ENCODE measurements at regions not wholly inside any gene's neighbourhood (a gene's known extent, or its start where the extent isn't known, plus 50 kb on each side); places are given as distances from the start of the nearest gene placed in this dataset.

- DNase-seq (ENCODE audit: low spot score) = no peak
- ATAC-seq = peak; percentile 55
These were observed 276.9 kb upstream of the KLF14 start for GRCh38 chr7:131010717-131011431.

- DNase-seq (ENCODE audit: low spot score) (no peak), ATAC-seq (peak; percentile 33)
These were observed 277.4 kb upstream of the KLF14 start for GRCh38 chr7:131011432-131011742.

- ATAC-seq (peak; percentile 47), DNase-seq (ENCODE audit: low spot score) (no peak)
These were observed 278.0 kb upstream of the KLF14 start for GRCh38 chr7:131011976-131012375.

- ATAC-seq (peak; percentile 61), DNase-seq (ENCODE audit: low spot score) (no peak)
These were observed 278.5 kb upstream of the KLF14 start for GRCh38 chr7:131012477-131013031.

- no peak for ATAC-seq
- no peak for DNase-seq (ENCODE audit: low spot score)
These were observed 279.7 kb upstream of the KLF14 start for GRCh38 chr7:131013716-131014115.

- no peak for DNase-seq (ENCODE audit: low spot score)
- no peak for ATAC-seq
These were observed 281.1 kb upstream of the KLF14 start for GRCh38 chr7:131014906-131015656.

- ATAC-seq = no peak
- DNase-seq (ENCODE audit: low spot score) = no peak
These were observed 281.6 kb upstream of the KLF14 start for GRCh38 chr7:131015657-131015958.

GRCh38 chr7:131016230-131016629 is 282.2 kb upstream of the KLF14 start:
- ATAC-seq = peak; percentile 50
- no peak for DNase-seq (ENCODE audit: low spot score)

GRCh38 chr7:131019351-131019750 is 285.3 kb upstream of the KLF14 start:
- ATAC-seq = no peak
- no peak for DNase-seq (ENCODE audit: low spot score)

GRCh38 chr7:131020759-131021261 is 286.8 kb upstream of the KLF14 start:
- no peak for ATAC-seq
- DNase-seq (ENCODE audit: low spot score) = no peak

GRCh38 chr7:131021460-131021859 is 287.5 kb upstream of the KLF14 start:
- DNase-seq (ENCODE audit: low spot score) (no peak), ATAC-seq (no peak)

- DNase-seq (ENCODE audit: low spot score) (no peak), ATAC-seq (no peak)
These were observed 287.9 kb upstream of the KLF14 start for GRCh38 chr7:131021902-131022301.

GRCh38 chr7:131026297-131027000 is 292.4 kb upstream of the KLF14 start:
- ATAC-seq = no peak
- DNase-seq (ENCODE audit: low spot score) = no peak

- no peak for DNase-seq (ENCODE audit: low spot score)
- ATAC-seq = peak; percentile 54
These were observed 293.3 kb upstream of the KLF14 start for GRCh38 chr7:131027287-131027773.

- ATAC-seq (no peak), DNase-seq (ENCODE audit: low spot score) (no peak)
These were observed 294.3 kb upstream of the KLF14 start for GRCh38 chr7:131028295-131028694.

- ATAC-seq (peak; percentile 72), DNase-seq (ENCODE audit: low spot score) (no peak)
These were observed 295.0 kb upstream of the KLF14 start for GRCh38 chr7:131029002-131029401.

- ATAC-seq = no peak
- DNase-seq (ENCODE audit: low spot score) = no peak
These were observed 296.4 kb upstream of the MKLN1 start for GRCh38 chr7:131031099-131031868.

GRCh38 chr7:131032786-131033185 is 294.9 kb upstream of the MKLN1 start:
- DNase-seq (ENCODE audit: low spot score) (no peak), ATAC-seq (no peak)

GRCh38 chr7:131034166-131034881 is 293.4 kb upstream of the MKLN1 start:
- peak; percentile 71 for ATAC-seq
- DNase-seq (ENCODE audit: low spot score) = no peak

Measured in left lobe of liver (tissue), 2 donors.